ENCODE measurements at regions not wholly inside any gene's neighbourhood (a gene's known extent, or its start where the extent isn't known, plus 50 kb on each side); places are given as distances from the start of the nearest gene placed in this dataset.

DNA sequence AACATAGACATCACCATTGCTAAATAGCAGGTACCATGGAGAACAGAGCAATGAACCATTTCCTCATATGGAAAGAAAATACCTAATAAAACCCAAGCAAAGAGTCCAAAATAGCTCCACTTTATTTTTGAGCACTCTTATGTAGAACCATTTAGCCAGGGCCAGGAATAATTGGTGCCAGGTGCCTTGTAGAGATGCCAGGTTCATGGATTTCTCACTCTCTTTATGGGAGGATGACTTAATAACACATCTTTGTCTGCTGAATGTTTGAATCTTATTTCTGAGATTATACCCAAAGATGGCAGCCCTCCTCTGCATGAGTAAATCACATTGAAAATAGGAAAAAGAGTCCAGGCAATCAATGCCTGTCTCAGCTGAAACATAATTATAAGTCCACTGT, 212.3 kb upstream of the SFRP2 start:
- H3K27ac ChIP-seq (ENCODE audit: low read depth, low read length, poor library complexity, severe bottlenecking) = no peak overlapping the region
- no peaks in the 10 kb centered on the region for H3K27me3 ChIP-seq (replicated peaks; ENCODE audit: insufficient read depth, low read depth, low read length, poor library complexity)
- TF ChIP-seq CTCF (conservative IDR thresholded peaks at IDR 0.05; ENCODE audit: low read depth, low read length) (no peak), EZH2 (IDR thresholded peaks at IDR 0.05; ENCODE audit: borderline replicate concordance, low read depth, low read length, poor library complexity, severe bottlenecking) (no peak)
- intact Hi-C loops (cut with micrococcal nuclease; ENCODE audit: unreplicated experiment) = no loop called here
- H3K4me3 ChIP-seq (ENCODE audit: low read depth, low read length, poor library complexity, severe bottlenecking) = no peak overlapping the region
- H3K9me3 ChIP-seq (ENCODE audit: low read depth, low read length, poor library complexity, severe bottlenecking) = no peaks in the 10 kb centered on the region
- no TSS peak for BruUV-seq (replicated peaks)
- no peaks in the 10 kb centered on the region for H3K4me1 ChIP-seq (ENCODE audit: insufficient read depth, low read length, poor library complexity, severe bottlenecking)
- POLR2A ChIA-PET (ENCODE audit: low non-redundant PET) = no interaction called here
- CTCF ChIA-PET = no interaction called here
- no peaks in the 10 kb centered on the region for H3K36me3 ChIP-seq (ENCODE audit: insufficient read depth, low read length, poor library complexity, severe bottlenecking)
- no peak for DNase-seq (ENCODE audit: low spot score)

DNA sequence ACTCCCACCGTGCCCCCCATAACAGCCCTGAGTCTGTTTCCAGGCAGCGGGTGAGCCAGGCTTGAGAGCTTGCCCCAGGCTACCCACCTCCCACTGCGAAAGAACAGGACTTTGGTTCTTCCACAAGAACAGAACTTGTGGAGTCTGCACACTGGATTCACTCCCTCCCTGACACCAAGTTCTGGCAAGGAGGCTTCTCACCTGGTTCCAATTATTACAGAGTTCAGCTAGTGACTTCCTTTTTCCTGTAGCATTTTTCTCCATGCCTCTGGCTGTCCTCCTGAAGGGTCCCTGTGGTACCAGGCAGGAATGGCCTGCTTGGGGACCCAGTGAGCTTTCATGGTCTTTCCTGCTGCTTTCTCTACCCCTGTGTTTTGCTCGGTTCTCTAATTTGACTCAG, 208.6 kb upstream of the SFRP2 start:
- ChIA-PET POLR2A (ENCODE audit: low non-redundant PET) (no interaction called here), CTCF (no interaction called here)
- H3K4me1 ChIP-seq (ENCODE audit: insufficient read depth, low read length, poor library complexity, severe bottlenecking) = no peaks in the 10 kb centered on the region
- no peaks in the 10 kb centered on the region for H3K27me3 ChIP-seq (replicated peaks; ENCODE audit: insufficient read depth, low read depth, low read length, poor library complexity)
- intact Hi-C loops (cut with micrococcal nuclease; ENCODE audit: unreplicated experiment) = no loop called here
- BruUV-seq (replicated peaks) = no TSS peak
- no peak overlapping the region for H3K27ac ChIP-seq (ENCODE audit: low read depth, low read length, poor library complexity, severe bottlenecking)
- no peaks in the 10 kb centered on the region for H3K36me3 ChIP-seq (ENCODE audit: insufficient read depth, low read length, poor library complexity, severe bottlenecking)
- no peak for TF ChIP-seq EZH2 (IDR thresholded peaks at IDR 0.05; ENCODE audit: borderline replicate concordance, low read depth, low read length, poor library complexity, severe bottlenecking)
- TF ChIP-seq CTCF (conservative IDR thresholded peaks at IDR 0.05; ENCODE audit: low read depth, low read length) = no peak
- DNase-seq (ENCODE audit: low spot score) = no peak
- no peaks in the 10 kb centered on the region for H3K9me3 ChIP-seq (ENCODE audit: low read depth, low read length, poor library complexity, severe bottlenecking)
- H3K4me3 ChIP-seq (ENCODE audit: low read depth, low read length, poor library complexity, severe bottlenecking) = no peak overlapping the region

DNA sequence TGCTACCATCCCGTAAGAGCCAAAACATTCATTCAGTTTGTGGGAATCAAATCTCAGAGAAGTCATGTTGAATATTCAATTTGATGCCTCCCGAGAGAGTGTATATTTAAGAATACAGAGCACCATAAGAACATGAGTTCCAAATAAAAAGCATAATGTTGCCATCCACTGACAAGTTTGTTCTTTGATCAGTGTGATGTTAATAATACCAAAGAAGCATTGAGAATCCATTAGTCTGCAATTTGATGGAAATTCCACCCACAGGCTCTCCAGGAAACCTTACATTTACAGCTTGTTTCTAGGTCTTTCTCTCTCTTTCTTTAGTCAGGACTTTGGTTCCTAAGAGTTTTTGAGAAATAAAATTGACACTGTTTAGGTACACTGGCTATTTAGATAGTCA, 200.6 kb upstream of the SFRP2 start:
- Histone ChIP-seq H3K27me3 (replicated peaks; ENCODE audit: insufficient read depth, low read depth, low read length, poor library complexity) (no peaks in the 10 kb centered on the region), H3K9me3 (ENCODE audit: low read depth, low read length, poor library complexity, severe bottlenecking) (no peaks in the 10 kb centered on the region), H3K27ac (ENCODE audit: low read depth, low read length, poor library complexity, severe bottlenecking) (no peak overlapping the region), H3K4me1 (ENCODE audit: insufficient read depth, low read length, poor library complexity, severe bottlenecking) (no peaks in the 10 kb centered on the region), H3K4me3 (ENCODE audit: low read depth, low read length, poor library complexity, severe bottlenecking) (no peak overlapping the region), H3K36me3 (ENCODE audit: insufficient read depth, low read length, poor library complexity, severe bottlenecking) (no peaks in the 10 kb centered on the region)
- ChIA-PET CTCF (no interaction called here), POLR2A (ENCODE audit: low non-redundant PET) (no interaction called here)
- DNase-seq (ENCODE audit: low spot score) = no peak
- intact Hi-C loops (cut with micrococcal nuclease; ENCODE audit: unreplicated experiment) = no loop called here
- TF ChIP-seq EZH2 (IDR thresholded peaks at IDR 0.05; ENCODE audit: borderline replicate concordance, low read depth, low read length, poor library complexity, severe bottlenecking) = no peak
- no TSS peak for BruUV-seq (replicated peaks)

DNA sequence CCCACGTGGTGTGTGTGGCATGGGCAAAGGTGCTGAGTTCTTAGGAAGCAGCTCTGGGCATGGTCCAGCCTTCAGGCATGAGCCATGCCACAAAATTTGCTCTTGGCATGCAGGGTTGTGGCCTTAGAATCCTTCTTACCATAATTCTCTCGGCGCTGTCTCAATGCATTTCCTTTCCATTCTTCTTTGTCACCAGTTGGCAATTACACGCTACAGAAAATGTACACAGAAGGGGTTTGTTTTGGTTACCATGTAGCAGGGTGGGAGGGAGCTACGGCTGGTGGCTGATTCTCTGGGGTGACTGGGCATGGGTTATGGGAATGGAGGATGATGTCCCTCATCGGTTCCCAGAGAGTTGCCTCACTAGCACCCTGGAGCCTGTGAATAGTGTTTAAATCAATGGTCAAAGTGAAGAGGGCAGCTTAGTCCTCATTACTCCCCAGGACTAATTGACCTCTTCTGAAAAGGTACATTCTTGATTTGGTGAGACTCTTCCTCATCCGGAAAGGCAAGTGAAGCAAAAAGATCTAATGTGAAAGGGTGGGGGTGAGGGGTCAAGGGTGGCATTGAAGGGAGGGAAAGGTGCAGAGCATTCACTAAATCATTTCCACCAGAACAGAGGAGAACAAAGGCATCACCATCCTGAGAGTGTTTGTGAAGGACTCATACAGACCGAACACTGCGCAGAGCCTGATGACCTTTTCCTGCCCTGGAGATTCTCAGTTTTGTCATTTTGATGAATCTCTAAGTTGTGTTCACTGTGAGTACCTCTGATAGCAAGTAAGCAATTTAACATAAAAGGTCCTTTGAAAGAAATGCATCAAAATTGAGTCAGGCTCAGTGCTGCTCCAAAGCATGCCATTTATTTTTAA, 199.8 kb upstream of the SFRP2 start:
- ChIA-PET CTCF (no interaction called here), POLR2A (ENCODE audit: low non-redundant PET) (no interaction called here)
- Histone ChIP-seq H3K27ac (ENCODE audit: low read depth, low read length, poor library complexity, severe bottlenecking) (no peak overlapping the region), H3K4me1 (ENCODE audit: insufficient read depth, low read length, poor library complexity, severe bottlenecking) (no peaks in the 10 kb centered on the region), H3K36me3 (ENCODE audit: insufficient read depth, low read length, poor library complexity, severe bottlenecking) (no peaks in the 10 kb centered on the region), H3K9me3 (ENCODE audit: low read depth, low read length, poor library complexity, severe bottlenecking) (no peaks in the 10 kb centered on the region), H3K27me3 (replicated peaks; ENCODE audit: insufficient read depth, low read depth, low read length, poor library complexity) (no peaks in the 10 kb centered on the region), H3K4me3 (ENCODE audit: low read depth, low read length, poor library complexity, severe bottlenecking) (no peak overlapping the region)
- no peak for TF ChIP-seq EZH2 (IDR thresholded peaks at IDR 0.05; ENCODE audit: borderline replicate concordance, low read depth, low read length, poor library complexity, severe bottlenecking)
- TF ChIP-seq CTCF (conservative IDR thresholded peaks at IDR 0.05; ENCODE audit: low read depth, low read length) = no peak
- no peak for DNase-seq (ENCODE audit: low spot score)
- intact Hi-C loops (cut with micrococcal nuclease; ENCODE audit: unreplicated experiment) = no loop called here
- no TSS peak for BruUV-seq (replicated peaks)
